Vagina (tissue), 2 donors: ENCODE measurements at regions not wholly inside any gene's neighbourhood (a gene's known extent, or its start where the extent isn't known, plus 50 kb on each side); places are given as distances from the start of the nearest gene placed in this dataset. TPM values are rescaled to one million over a fixed set of nuclear protein-coding genes. Genes with fewer than 3 reads are reported as not detected.

Source experiments
- DNase-seq, 2 donors: peaks; one replicate each; pipeline ENCODE4 v3.0.0-alpha.2; 2017; ENCODE audit errors: extremely low spot score in 2 of 2
- H3K27ac ChIP-seq: fragments of 200-600 bp; sonication (generic); one replicate; pipeline ENCODE4 v1.5.1; 2019
- H3K27me3 ChIP-seq: fragments of 200-600 bp; sonication (generic); one replicate; pipeline ENCODE4 v1.5.1; 2019
- H3K36me3 ChIP-seq, 2 donors: fragments of 200-600 bp; sonication (generic); one replicate each; pipeline ENCODE4 v1.5.1; 2017 to 2019
- H3K4me1 ChIP-seq: fragments of 200-600 bp; sonication (generic); one replicate; pipeline ENCODE4 v1.5.1; 2019
- H3K4me3 ChIP-seq, 2 donors: fragments of 200-600 bp; sonication (generic); 1 replicate in 1 of 2; 2 replicates in 1 of 2; pipeline ENCODE4 v1.5.1; 2016 to 2019
- H3K9me3 ChIP-seq: fragments of 200-600 bp; sonication (generic); one replicate; pipeline ENCODE4 v1.5.1; 2019
- CTCF ChIP-seq, 3 experiments: fragments of 450-650 bp in 2 of 3; fragments of 200-600 bp in 1 of 3; sonication (generic) in 1 of 3; IDR thresholded peaks; one replicate each; pipeline ENCODE4 v1.5.1; 2017 to 2019; ENCODE audit warnings: antibody characterized with exemption in 3 of 3, mild to moderate bottlenecking in 2 of 3, moderate library complexity in 2 of 3
- POLR2A ChIP-seq, 2 donors: fragments of 450-650 bp; IDR thresholded peaks; one replicate each; pipeline ENCODE4 v1.6.1; 2017; ENCODE audit warnings: antibody characterized with exemption in 2 of 2, mild to moderate bottlenecking in 2 of 2, moderate library complexity in 2 of 2
- POLR2AphosphoS5 ChIP-seq, 2 donors: sonication (generic); formaldehyde crosslinking; IDR thresholded peaks; one replicate each; pipeline ENCODE4 v1.9.0; 2017; ENCODE audit warnings: antibody characterized with exemption in 2 of 2, mild to moderate bottlenecking in 2 of 2, low read depth in 1 of 2; ENCODE audit not compliant: insufficient read depth in 1 of 2
- intact Hi-C: fragments of 100-400 bp; cut with DNase I; formaldehyde crosslinking; loops from one replicate; pipeline ENCODE4 v1.15.1; 2023
- microRNA-seq: library from miRNA; unstranded; fragments of <30 nt; microRNA quantifications from one replicate; pipeline ENCODE4, GENCODE V29; 2017; ENCODE audit warnings: borderline number of aligned reads, borderline replicate concordance
- small RNA-seq: library from RNA; depleted of rRNA; stranded (forward); fragments of <200 nt; gene quantifications from one replicate; pipeline ENCODE3, GENCODE V24; 2016

- Histone ChIP-seq H3K36me3 (no peaks in the 10 kb centered on the region), H3K4me1 (no peaks in the 10 kb centered on the region), H3K27ac (no peak overlapping the region), H3K9me3 (no peaks in the 10 kb centered on the region), H3K27me3 (no peaks in the 10 kb centered on the region), H3K4me3 (no peak overlapping the region)
- intact Hi-C loops: no loop called here
- DNase-seq: no peak
- TF ChIP-seq POLR2A (IDR thresholded peaks at IDR 0.05) (no peak), POLR2AphosphoS5 (IDR thresholded peaks at IDR 0.05; ENCODE audit: insufficient read depth in 1 of 2, low read depth in 1 of 2) (no peak), CTCF (IDR thresholded peaks at IDR 0.05) (no peak)
These were observed 62.2 kb upstream of the ZNF462 start for GRCh38 chr9:106800701-106801270.

- intact Hi-C loops: no loop called here
- no peaks in the 10 kb centered on the region for H3K9me3 ChIP-seq
- no peak overlapping the region for H3K4me3 ChIP-seq
- no peak for DNase-seq
- H3K27me3 ChIP-seq: no peaks in the 10 kb centered on the region
- H3K36me3 ChIP-seq: no peaks in the 10 kb centered on the region
- no peaks in the 10 kb centered on the region for H3K4me1 ChIP-seq
- H3K27ac ChIP-seq: no peak overlapping the region
- TF ChIP-seq POLR2A (IDR thresholded peaks at IDR 0.05) (no peak), POLR2AphosphoS5 (IDR thresholded peaks at IDR 0.05; ENCODE audit: insufficient read depth in 1 of 2, low read depth in 1 of 2) (no peak), CTCF (IDR thresholded peaks at IDR 0.05) (no peak)
These were observed 61.1 kb upstream of the ZNF462 start for GRCh38 chr9:106801816-106802215.

Small RNA genes in the stretch of these regions (microRNA-seq; reads per million reads assigned to microRNA genes)
- not detected for gene MIR8081

Small RNA genes in the stretch of these regions (small RNA-seq; reads per million reads assigned to genes)
- not detected for gene MIR8081
